ENCODE measurements at regions not wholly inside any gene's neighbourhood (a gene's known extent, or its start where the extent isn't known, plus 50 kb on each side); places are given as distances from the start of the nearest gene placed in this dataset.

DNA sequence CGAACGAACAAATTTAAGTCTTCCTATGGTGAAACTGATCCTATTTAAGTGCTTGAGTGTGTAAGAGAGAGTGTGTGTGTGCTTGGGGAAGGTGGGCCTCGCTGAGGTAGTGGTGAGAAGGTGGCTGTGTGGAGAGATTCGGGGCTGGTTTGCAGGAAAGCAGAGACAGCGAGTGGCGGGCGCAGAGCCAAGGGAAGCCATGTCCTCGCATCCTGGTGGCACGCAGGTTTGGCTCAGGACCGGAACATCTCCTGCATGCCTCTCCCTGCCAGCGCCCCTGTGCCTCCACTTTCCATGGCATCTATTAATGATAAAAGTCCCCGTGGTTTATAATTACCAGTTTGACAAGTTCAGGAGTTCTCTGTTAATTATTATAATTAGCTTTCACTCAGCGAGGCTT lies 383.1 kb upstream of the CADM1 start:
- no peak for DNase-seq

DNA sequence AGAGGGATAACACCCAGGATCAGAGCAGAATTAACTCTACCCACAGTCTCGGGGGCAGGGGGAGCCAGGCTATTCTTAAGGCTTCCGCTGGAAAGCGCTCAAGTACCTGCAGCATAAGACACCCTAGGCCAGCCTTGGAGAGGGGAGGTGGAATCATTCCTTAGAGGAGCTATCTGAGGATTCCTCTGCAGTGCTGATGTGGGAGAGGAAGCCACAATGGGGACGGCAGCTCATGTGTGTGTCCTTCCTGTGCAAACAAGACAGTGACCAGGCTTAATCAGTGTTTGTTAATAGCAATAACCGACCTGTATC lies 382.2 kb upstream of the CADM1 start:
- DNase-seq, result no peak

DNA sequence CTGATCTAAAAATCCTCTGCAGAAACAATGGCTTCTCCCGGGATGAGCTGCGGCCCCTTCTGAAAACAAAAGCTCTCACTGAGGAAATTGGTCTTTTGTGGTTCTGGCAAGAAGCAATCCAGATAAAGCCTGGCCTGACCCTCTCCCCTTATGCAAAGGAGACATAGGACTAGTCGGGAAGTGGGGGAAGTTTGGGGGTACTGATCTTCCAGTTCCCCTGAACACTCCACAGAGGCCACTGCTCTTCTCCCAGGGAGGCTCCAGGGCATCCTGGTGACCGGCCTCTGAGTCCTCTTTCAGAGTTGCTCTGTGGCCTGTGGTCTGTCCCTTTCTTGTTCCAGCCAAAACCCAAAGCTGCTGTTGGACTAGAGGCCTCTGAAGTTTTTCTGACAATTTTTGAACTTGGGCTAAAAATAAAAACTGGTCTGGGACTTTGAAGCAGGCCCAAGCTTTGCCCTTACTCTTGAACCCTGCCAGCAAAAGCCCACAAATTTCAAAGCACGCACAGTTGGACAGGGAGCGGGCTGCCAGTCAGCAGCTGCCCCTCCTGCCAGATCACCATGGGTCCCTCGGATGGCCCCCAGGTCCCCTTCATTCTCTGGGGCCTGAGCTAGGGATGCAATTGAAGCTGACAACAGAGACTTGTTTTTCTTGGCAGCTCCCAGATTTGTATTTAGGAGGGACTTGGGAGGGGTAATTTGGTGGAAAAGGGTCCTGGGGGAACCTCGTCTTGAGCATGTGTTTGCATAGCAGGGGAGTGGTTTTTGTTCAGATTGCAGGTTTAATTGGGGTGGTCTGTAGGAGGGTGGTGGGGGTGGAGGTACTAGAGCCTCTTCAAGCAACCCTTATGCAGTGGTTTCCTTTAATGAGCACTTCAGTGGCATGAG lies 381.6 kb upstream of the CADM1 start:
- DNase-seq, result no peak

DNA sequence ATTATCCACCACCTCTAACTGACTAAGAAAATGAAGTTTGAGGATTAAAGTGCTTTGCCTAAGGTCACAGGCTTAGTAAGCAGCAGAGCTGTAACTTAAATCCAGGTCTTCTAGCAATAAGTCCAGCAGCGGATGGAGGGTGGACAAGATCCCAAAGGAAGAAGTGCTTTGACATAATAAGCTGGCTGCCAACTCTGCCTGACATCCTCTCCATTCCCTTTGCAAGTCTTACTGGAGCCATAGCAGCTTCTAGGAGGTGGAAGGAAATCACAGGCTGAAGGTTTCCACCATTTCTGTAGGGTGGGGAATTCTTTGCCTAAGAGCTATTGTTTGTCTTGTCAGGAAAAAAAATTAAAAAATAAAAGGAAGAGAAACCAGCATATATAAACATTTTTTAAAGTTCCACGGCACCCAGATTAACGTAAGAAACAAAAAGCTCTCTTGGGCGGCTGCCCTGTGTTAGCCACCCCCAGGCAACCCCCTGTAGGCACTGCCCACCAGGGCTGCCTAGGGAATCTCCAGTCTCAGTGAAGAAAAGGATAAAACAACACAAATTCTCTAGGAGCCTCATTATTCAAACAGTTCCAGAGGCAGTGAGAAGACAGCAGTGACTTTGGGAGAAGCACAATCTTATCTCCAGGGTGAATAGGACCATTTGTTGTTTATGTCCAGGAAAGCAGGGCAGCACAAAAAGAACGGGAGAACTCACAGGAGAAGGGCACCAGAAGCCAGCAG lies 380.8 kb upstream of the CADM1 start:
- no peak for DNase-seq

DNA sequence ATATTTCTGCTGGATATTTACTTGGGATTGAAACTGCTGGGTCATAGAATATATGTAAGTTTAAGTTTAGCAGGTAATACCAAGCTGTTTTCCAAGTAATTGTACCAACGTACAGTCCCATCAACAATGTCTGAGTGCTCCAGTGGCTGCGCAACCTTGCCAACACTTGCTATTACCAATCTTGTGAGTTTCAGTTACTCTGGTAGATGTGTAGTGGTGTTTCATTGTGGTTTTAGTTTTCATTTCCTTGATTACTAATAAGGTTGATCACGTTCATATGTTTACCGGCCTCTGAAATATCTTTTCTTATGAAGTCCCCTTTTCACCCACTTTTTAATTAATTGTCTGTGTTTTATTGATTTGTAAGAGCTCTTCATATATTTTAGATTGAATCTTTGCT lies 370.6 kb upstream of the CADM1 start:
- no peak for DNase-seq

DNA sequence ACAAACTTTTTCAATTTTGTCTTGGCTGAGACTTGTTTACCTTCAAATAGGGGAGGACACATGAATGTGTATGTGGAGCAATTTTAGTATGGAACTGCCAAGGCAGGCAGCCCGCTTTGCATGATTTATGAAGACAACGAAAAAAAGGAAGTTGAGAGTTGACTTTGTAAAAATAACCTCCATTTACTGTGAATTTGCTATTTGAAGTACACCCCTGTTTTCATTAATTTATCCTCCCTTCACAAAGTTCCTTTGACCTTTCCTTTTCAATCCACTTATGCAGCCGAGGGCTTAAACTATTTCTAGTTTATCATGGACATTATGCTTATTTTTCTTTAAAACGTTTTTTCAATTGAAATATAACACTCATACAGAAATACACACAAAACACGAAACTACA lies 369.6 kb upstream of the CADM1 start:
- DNase-seq, result no peak

DNA sequence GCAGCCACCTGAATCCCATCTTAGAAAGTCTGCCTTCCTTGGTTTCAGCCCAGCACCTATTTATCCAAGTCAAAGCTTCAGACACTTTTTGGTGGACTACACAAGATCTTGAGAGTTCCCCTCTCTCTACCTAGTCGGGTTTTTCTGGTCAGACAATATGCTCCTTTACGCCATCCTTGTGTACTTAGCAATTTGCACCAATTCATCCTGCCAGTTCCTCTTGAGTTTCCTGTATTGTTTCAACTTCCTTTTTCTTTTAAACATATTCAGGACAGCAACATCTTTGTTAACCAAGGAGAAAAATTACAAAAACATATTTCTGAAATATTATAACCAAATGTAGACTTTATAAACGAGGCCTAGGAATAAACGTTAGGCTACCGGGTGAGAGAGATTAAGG lies 368.2 kb upstream of the CADM1 start:
- DNase-seq, result no peak

DNA sequence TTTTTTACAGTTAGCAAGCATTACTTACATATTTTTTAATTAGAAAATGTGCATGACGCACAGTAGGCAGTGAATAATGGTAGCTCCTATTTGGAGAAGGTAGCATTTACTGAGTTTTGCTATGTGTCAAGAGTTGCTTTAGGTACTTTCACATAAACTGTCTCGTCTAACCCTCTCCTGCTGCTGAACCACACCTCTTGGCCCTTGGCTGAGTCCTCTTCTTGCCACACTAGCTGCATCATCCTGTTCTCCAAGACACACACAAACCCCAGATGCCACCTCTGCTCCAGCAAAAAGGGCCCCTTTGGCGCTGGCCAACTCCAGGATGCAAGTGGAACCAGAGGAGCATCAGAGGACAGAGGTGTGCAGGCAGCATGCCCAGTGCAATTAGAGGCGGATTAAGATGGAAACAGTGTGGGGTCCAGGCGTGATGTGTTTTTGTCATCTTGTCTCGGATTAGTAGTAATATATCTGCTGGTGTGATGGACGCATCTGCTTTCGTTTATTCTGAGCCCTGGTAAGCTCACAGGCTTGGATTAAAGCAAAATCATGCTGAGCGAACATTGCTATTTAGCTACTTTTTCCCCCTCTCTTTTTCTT lies 367.0 kb upstream of the CADM1 start:
- DNase-seq, result no peak

DNA sequence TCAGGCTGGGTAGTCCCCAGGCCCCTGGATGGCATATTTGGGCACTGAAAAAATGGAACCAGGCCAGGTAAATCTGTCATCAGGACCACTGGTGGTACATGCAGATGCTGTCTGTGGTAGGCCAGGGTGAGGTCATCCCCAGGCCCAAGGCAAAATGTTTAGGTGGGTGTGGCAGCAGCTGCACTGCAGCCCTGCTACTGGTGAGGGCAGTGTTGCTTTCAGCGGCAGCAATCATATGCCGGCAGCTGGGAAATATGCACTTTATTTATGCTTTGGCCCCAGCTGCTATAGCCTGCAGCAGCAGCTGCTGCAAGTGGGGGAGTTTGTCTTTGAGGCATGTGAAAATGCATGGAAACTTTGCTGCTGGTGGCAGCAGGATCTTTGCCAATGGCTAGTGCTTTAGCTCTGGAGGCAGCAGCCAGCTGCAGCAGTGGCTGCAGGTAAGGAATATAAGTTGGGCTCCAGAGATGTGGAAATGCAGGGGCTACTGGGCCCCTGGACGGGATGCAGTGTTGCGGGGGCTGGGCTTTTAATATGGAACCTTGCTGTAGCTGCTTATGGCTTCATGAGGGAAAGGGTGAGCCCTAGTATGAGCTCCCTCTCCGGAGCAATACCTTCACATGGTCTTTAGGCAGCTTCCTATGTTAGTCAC lies 365.7 kb upstream of the CADM1 start:
- no peak for DNase-seq

DNA sequence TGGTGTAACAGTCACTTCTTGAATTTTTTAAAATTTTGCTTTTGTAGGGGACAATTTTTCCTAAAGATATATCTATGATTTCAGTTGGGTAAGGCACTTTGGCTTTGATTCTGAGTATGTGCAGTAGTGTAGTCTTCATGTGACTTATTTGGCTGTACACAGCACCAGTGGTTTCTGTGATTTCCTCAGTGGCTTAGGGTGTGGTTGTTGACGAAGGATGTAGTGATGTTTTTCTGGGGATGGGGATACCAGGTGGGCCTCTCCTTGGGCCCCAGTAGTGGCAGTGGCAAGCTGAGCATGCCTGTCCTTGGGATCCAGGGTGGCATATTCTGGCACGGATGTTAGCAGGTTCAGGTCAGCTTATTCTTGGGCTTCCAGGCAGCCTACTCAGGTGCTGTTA lies 364.9 kb upstream of the CADM1 start:
- no peak for DNase-seq

DNA sequence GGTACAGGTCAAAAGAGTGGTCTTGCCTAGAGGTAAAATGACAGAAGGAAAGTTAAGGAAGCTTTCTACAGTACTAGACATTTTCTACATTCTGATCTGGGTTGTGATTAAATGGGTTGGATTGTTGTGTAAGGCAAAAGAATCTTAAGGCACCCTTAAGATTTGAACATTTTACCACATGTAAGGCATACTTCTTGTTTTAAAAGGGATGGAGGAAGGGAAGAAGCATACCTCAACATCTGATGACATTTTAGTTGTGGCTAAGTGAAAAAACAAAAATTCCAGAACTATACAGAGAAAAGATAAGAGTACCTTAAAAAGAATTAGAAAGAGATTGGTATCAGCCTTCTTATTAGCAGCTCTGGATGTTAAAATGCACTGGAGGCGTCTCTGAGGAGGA lies 356.0 kb upstream of the CADM1 start:
- no peak for DNase-seq

DNA sequence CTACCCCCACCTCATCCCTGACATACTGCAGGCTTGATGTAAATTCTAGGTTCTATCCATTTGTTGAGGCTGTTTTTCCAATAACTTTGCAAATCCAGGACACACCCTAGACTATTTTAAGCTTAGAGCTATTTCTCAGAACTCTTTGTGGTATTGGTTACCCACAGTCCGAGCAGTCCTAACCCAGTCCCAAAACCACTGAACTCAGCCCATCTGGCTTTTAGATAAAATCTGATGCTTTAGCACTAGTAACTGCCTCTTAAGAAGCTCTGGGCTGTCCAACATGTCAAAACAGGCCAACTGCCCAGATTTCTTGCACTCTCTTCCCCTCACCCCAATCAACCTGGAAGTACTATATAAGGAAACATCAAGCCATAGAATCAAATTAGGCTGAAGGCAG lies 344.4 kb upstream of the CADM1 start:
- no peak for DNase-seq

DNA sequence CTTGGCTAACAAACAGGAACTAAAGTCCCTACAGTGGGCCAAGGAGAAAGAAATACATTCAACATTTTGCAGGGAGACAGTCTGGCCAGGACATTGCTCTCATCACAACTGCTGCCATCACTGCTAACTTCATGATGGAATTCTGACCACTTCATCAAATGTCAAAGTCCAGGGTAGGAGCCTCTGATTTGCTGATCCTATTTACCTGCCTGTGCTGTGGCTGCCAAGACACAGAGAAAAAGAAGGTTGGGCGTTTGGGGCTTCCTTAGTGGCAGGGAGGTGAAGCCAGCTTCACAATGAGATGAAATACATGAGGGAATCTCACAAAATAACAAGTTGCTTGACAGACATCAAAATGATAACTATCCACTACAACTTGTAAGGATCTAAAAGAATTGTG lies 343.9 kb upstream of the CADM1 start:
- DNase-seq, result no peak

DNA sequence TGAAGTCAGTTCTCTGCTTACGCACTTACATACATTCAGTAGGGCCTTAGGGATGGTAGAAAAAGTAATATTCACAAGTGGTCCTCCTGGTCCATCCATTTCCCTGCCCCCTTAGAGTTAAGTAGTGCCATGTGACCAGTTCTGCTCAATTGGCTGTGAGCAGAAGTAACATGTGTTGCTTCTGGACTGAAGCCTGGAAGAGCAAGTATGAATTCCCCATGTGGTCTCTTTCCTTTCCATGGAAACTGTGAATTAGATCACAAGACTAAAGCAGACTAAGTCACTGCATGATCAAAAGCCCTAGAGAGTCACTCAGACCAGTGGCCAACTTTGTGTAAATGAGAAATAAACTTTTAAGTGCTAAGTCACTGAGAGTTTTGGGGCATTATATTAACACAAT lies 341.7 kb upstream of the CADM1 start:
- DNase-seq, result no peak

DNA sequence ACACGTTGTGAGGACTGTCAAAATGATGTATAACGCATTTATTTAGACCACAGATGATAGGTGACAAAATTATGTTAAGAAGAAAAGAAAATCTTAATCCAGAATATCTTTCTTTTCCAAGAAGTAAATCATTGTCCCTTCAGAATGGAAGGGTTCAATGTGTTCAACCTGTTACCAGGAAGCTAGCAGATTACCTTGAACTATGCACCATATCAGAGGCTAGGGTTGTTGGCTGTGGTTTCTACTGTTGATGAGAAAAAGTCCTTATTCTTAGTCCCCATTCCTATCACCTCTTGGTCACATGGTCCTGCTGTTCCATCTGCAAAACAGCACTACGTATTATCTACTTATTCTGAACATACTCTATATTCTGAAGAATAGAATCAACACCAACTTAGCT lies 339.5 kb upstream of the CADM1 start:
- no peak for DNase-seq

DNA sequence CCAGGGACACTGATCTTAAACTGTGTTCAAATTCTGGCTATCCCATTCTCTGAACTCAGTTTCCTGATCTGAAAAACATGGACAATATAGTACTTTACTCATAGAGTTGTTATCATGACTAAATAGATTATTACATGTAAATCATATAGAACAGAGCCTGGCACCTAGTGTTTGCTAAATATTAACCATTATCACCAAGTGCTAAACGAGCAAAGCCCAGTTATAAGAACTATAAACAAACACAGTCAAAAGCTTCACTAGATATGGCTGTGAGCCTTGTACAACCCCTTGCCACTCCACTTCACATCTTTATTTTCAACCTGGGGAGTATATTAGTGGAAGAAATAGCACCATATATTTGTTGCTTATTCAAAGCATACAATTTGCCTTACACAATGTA lies 338.9 kb upstream of the CADM1 start:
- no peak for DNase-seq

DNA sequence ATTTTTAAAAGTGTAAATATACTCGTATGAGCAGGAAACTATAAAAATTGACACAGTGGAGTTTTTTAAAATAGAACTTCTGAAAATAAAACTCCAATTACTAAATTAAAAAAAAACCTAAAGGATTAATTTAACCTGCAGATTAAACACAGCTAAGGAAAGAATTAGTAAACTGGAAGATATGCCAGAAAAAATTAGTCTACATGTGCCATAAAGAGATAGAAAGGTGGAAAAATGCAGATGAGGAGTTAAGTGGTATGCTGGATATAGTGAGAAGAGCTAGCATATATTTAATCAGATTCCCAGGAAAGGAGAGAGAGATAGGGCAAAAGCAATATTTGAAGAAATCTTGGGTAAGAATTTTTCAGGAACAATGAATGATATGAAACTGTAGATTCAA lies 315.8 kb upstream of the CADM1 start:
- DNase-seq, result no peak

DNA sequence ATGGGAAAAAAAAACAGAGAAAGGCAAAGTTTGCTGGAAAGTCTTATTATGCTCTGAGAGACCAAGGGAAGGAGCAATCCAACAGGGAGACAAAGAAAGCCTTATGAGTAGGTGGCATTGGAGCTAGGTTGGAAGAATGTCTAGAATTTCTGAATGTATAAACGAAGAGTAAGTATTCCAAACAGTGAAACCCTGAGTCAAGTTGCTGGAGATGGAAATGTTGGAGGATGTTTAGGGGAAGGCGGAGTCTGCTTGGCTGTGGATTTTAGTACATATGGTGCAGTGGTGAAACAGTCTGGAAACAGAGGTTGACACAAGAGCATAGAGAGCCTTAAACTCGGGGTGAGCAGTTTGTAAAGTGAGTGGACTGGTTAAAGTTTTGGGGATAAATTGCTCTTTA lies 314.8 kb upstream of the CADM1 start:
- DNase-seq, result no peak

DNA sequence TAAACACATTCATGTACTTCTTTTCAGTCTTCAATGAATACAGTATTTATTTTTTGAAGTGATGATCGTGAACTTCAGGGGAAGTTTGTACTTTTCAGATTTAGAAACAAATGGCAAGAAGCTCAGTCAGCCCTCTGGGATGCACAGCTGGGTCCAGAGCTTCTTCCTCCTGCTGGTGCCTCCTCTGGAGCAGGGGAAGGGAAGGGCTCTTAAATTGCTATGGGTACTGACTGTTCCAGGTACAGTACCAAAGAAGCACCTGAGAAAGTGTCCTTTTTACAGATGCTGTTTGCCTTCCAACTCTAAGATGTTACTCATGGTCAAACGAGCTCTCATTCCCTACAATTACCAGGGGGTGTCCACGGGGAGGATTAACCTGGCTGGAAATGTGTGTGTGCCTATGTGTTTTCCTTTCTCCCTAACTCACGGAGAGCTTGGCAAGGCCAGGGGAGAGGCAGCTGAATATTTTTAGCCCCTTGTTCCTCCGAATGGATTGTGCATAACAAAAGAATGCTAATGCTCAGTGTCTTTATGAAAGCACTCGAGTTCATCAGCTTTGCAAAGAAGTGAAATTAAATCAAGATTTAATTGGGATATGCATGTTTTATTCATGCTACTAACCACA lies 313.7 kb upstream of the CADM1 start:
- no peak for DNase-seq

DNA sequence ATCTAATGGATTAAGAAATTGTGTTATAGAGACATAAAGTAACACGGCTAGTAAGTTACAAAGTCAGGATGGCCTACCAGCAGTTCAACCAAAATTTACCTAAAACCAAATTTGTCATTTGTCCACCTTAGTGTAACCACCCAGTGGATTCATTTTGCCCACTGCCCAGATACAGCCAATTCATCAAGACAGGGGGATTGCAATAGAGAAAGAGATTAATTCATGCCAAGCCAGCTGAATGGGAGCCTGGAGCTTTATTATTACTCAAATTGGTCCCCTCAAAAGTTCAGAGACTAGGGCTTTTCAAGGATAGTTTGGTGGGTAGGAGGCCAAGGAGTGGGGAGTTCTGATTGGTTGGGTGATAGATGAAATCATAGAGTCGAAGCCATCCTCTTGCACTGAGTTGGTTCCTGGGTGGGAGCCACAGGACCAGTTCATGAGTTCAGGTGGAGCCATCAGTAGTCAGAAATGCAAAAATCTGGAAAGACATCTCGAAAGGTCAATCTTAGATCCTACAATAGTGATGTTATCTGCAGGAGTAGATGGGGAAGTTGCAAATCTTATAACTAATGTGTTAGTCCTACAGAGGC lies 304.2 kb upstream of the CADM1 start:
- DNase-seq, result no peak

DNA sequence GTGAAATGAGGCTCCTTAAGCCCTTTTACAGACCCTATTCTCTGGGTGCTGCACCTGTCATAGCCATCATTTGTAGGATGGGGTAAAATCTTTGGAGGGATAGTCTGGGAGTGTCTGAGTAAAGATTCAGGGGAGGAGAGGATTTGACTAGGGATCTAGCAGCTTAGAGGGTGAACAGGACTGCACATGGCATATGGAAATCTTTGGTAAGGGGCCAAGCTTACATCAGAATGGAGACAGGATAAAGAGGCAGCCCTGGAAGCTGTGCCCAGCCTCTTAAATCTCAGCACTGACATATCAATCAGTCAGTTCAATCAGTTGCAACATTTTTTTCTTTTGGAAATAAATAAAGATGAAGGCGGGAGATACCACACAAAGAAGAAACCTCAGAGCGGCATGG lies 301.8 kb upstream of the CADM1 start:
- DNase-seq, result no peak
